Renal cortical epithelial cell (primary cell): ENCODE measurements at regions not wholly inside any gene's neighbourhood (a gene's known extent, or its start where the extent isn't known, plus 50 kb on each side); places are given as distances from the start of the nearest gene placed in this dataset.

Experiments
- DNase-seq: peaks from one replicate; pipeline ENCODE4 v3.0.0-alpha.2; 2011; ENCODE audit warnings: low read depth

- no peak for DNase-seq
Observed at GRCh38 chr11:96894587-96894986, 504.8 kb downstream of the JRKL start.

- DNase-seq: no peak
Observed at GRCh38 chr11:96899971-96900370, 510.2 kb downstream of the JRKL start.

GRCh38 chr11:96905143-96905542, 515.3 kb downstream of the JRKL start:
- no peak for DNase-seq

- no peak for DNase-seq
Observed at GRCh38 chr11:96905663-96906062, 515.9 kb downstream of the JRKL start.

GRCh38 chr11:96906476-96906875, 516.7 kb downstream of the JRKL start:
- no peak for DNase-seq

- no peak for DNase-seq
Observed at GRCh38 chr11:96925862-96926261, 536.0 kb downstream of the JRKL start.

- no peak for DNase-seq
Observed at GRCh38 chr11:96940227-96940626, 550.4 kb downstream of the JRKL start.

GRCh38 chr11:96942855-96943254, 553.0 kb downstream of the JRKL start:
- DNase-seq: no peak

- no peak for DNase-seq
Observed at GRCh38 chr11:96943970-96944369, 554.2 kb downstream of the JRKL start.

- no peak for DNase-seq
Observed at GRCh38 chr11:96948066-96948465, 558.3 kb downstream of the JRKL start.

- no peak for DNase-seq
Observed at GRCh38 chr11:96949464-96949863, 559.7 kb downstream of the JRKL start.

- DNase-seq: no peak
Observed at GRCh38 chr11:96954587-96955242, 564.9 kb downstream of the JRKL start.

GRCh38 chr11:96960476-96960875, 570.7 kb downstream of the JRKL start:
- DNase-seq: no peak

GRCh38 chr11:96960926-96961325, 571.1 kb downstream of the JRKL start:
- no peak for DNase-seq

GRCh38 chr11:96961931-96962330, 572.1 kb downstream of the JRKL start:
- DNase-seq: no peak

- no peak for DNase-seq
Observed at GRCh38 chr11:96963375-96963774, 573.6 kb downstream of the JRKL start.

- DNase-seq: no peak
Observed at GRCh38 chr11:96964661-96965060, 574.8 kb downstream of the JRKL start.

- DNase-seq: no peak
Observed at GRCh38 chr11:96967616-96968015, 577.8 kb downstream of the JRKL start.

- no peak for DNase-seq
Observed at GRCh38 chr11:96969251-96969650, 579.4 kb downstream of the JRKL start.

GRCh38 chr11:96978751-96979150, 588.9 kb downstream of the JRKL start:
- DNase-seq: no peak

- no peak for DNase-seq
Observed at GRCh38 chr11:96986516-96986915, 596.7 kb downstream of the JRKL start.

- DNase-seq: no peak
Observed at GRCh38 chr11:96990914-96991313, 601.1 kb downstream of the JRKL start.

GRCh38 chr11:97000481-97000880, 610.7 kb downstream of the JRKL start:
- no peak for DNase-seq

GRCh38 chr11:97007283-97007682, 617.5 kb downstream of the JRKL start:
- DNase-seq: no peak
